ENCODE measurements at regions not wholly inside any gene's neighbourhood (a gene's known extent, or its start where the extent isn't known, plus 50 kb on each side); places are given as distances from the start of the nearest gene placed in this dataset.

GRCh38 chr20:52361650-52362049 lies 170.1 kb upstream of the ZFP64 start:
- TF ChIP-seq CTCF (conservative IDR thresholded peaks at IDR 0.05 in 1 of 2, IDR thresholded peaks at IDR 0.05 in 1 of 2; ENCODE audit: low read depth in 1 of 2, low read length in 2 of 2), result no peak
- no peak for TF ChIP-seq EZH2 (IDR thresholded peaks at IDR 0.05; ENCODE audit: low read length, missing control alignments)
